Hematopoietic multipotent progenitor cell treated with erythropoietin and hydrocortisone succinate and interleukin-3 and kit ligand, for 4 days (in vitro differentiated cells): ENCODE measurements at regions not wholly inside any gene's neighbourhood (a gene's known extent, or its start where the extent isn't known, plus 50 kb on each side); places are given as distances from the start of the nearest gene placed in this dataset.

Source experiments
- DNase-seq: peaks from one replicate; pipeline ENCODE4 v3.0.0-alpha.2; 2015

- no peak for DNase-seq
These were observed 87.6 kb upstream of the SLC4A4 start for GRCh38 chr4:71251261-71251660.

GRCh38 chr4:71253545-71253944, 85.3 kb upstream of the SLC4A4 start:
- DNase-seq: no peak

- DNase-seq: peak; percentile 25
These were observed 84.3 kb upstream of the SLC4A4 start for GRCh38 chr4:71254451-71255012.

GRCh38 chr4:71255976-71256375, 82.8 kb upstream of the SLC4A4 start:
- no peak for DNase-seq

- DNase-seq: no peak
These were observed 81.1 kb upstream of the SLC4A4 start for GRCh38 chr4:71257761-71258160.

- DNase-seq: no peak
These were observed 80.5 kb upstream of the SLC4A4 start for GRCh38 chr4:71258323-71258722.

- no peak for DNase-seq
These were observed 79.5 kb upstream of the SLC4A4 start for GRCh38 chr4:71259280-71259679.

GRCh38 chr4:71259911-71260331, 78.9 kb upstream of the SLC4A4 start:
- peak; percentile 74 for DNase-seq

- DNase-seq: no peak
These were observed 78.3 kb upstream of the SLC4A4 start for GRCh38 chr4:71260544-71260943.

- no peak for DNase-seq
These were observed 77.8 kb upstream of the SLC4A4 start for GRCh38 chr4:71261001-71261400.

GRCh38 chr4:71261633-71262121, 77.1 kb upstream of the SLC4A4 start:
- DNase-seq: no peak

GRCh38 chr4:71262161-71262560, 76.7 kb upstream of the SLC4A4 start:
- no peak for DNase-seq

GRCh38 chr4:71266090-71266794, 72.6 kb upstream of the SLC4A4 start:
- DNase-seq: no peak

GRCh38 chr4:71267244-71267643, 71.6 kb upstream of the SLC4A4 start:
- no peak for DNase-seq

GRCh38 chr4:71268166-71268565, 70.7 kb upstream of the SLC4A4 start:
- DNase-seq: no peak

- no peak for DNase-seq
These were observed 69.6 kb upstream of the SLC4A4 start for GRCh38 chr4:71269233-71269632.

- peak; percentile 70 for DNase-seq
These were observed 67.9 kb upstream of the SLC4A4 start for GRCh38 chr4:71270901-71271300.

GRCh38 chr4:71272976-71273375, 65.8 kb upstream of the SLC4A4 start:
- DNase-seq: no peak

GRCh38 chr4:71275004-71275403, 63.8 kb upstream of the SLC4A4 start:
- DNase-seq: no peak

- peak; percentile 56 for DNase-seq
These were observed 63.2 kb upstream of the SLC4A4 start for GRCh38 chr4:71275570-71275969.

GRCh38 chr4:71277353-71277752, 61.5 kb upstream of the SLC4A4 start:
- no peak for DNase-seq

GRCh38 chr4:71283642-71284257, 55.1 kb upstream of the SLC4A4 start:
- no peak for DNase-seq

GRCh38 chr4:71287305-71287704, 51.5 kb upstream of the SLC4A4 start:
- DNase-seq: no peak

GRCh38 chr4:71288875-71289274, 49.9 kb upstream of the SLC4A4 start:
- no peak for DNase-seq
